H9 (cell line): ENCODE measurements at regions not wholly inside any gene's neighbourhood (a gene's known extent, or its start where the extent isn't known, plus 50 kb on each side); places are given as distances from the start of the nearest gene placed in this dataset.

Experiments used
- DNase-seq: peaks from one replicate; pipeline ENCODE4 v3.0.0-alpha.2; 2017
- H2AFZ ChIP-seq: one replicate; pipeline ENCODE4 v1.6.1; 2013; ENCODE audit warnings: mild to moderate bottlenecking, low read length, control low read depth, moderate library complexity
- H2AK5ac ChIP-seq: 2 replicates; pipeline ENCODE4 v1.6.1; 2013; ENCODE audit warnings: low read length, control low read depth, mixed read lengths; ENCODE audit not compliant: insufficient read length
- H2BK120ac ChIP-seq: one replicate; pipeline ENCODE4 v1.6.1; 2013; ENCODE audit warnings: low read depth, mild to moderate bottlenecking, low read length, control low read depth, inconsistent platforms; ENCODE audit not compliant: poor library complexity, severe bottlenecking
- H2BK12ac ChIP-seq: 2 replicates; pipeline ENCODE4 v1.6.1; 2013; ENCODE audit warnings: low read length, control low read depth, mixed read lengths, low read depth; ENCODE audit not compliant: insufficient read length
- H2BK15ac ChIP-seq: 2 replicates; pipeline ENCODE4 v1.6.1; 2013; ENCODE audit warnings: low read depth, low read length, control low read depth
- H2BK20ac ChIP-seq: one replicate; pipeline ENCODE4 v1.6.1; 2013; ENCODE audit warnings: low read depth, mild to moderate bottlenecking, low read length, control low read depth, inconsistent platforms; ENCODE audit not compliant: poor library complexity, severe bottlenecking
- H2BK5ac ChIP-seq: 2 replicates; pipeline ENCODE4 v1.6.1; 2013; ENCODE audit warnings: low read length, control low read depth, mixed read lengths; ENCODE audit not compliant: insufficient read length
- H3K14ac ChIP-seq: 2 replicates; pipeline ENCODE4 v1.6.1; 2013; ENCODE audit warnings: low read length, control low read depth; ENCODE audit not compliant: insufficient read depth
- H3K18ac ChIP-seq: 2 replicates; pipeline ENCODE4 v1.6.1; 2013; ENCODE audit warnings: low read depth, mild to moderate bottlenecking, mixed read lengths, low read length, control low read depth; ENCODE audit not compliant: insufficient read length
- H3K23ac ChIP-seq: 2 replicates; pipeline ENCODE4 v1.6.1; 2013; ENCODE audit warnings: low read length, control low read depth, mixed read lengths, low read depth; ENCODE audit not compliant: insufficient read length
- H3K23me2 ChIP-seq: 2 replicates; pipeline ENCODE4 v1.6.1; 2013; ENCODE audit warnings: low read depth, mild to moderate bottlenecking, mixed read lengths, low read length, control low read depth; ENCODE audit not compliant: insufficient read length, poor library complexity, severe bottlenecking
- H3K27ac ChIP-seq: 2 replicates; pipeline ENCODE4 v1.5.1; 2013; ENCODE audit warnings: low read length, control low read depth, mixed read lengths, low read depth; ENCODE audit not compliant: insufficient read length
- H3K27me3 ChIP-seq: 2 replicates; pipeline ENCODE4 v1.6.1; 2013; ENCODE audit warnings: low read length, control low read depth, inconsistent platforms; ENCODE audit not compliant: insufficient read depth
- H3K4ac ChIP-seq: 2 replicates; pipeline ENCODE4 v1.6.1; 2013; ENCODE audit warnings: low read depth, mild to moderate bottlenecking, control low read depth, inconsistent platforms, low read length, moderate library complexity
- H3K4me1 ChIP-seq: 2 replicates; pipeline ENCODE4 v1.6.1; 2013; ENCODE audit warnings: low read length, control low read depth, inconsistent platforms; ENCODE audit not compliant: insufficient read depth
- H3K4me2 ChIP-seq: 2 replicates; pipeline ENCODE4 v1.6.1; 2013; ENCODE audit warnings: low read length, control low read depth, mixed read lengths; ENCODE audit not compliant: insufficient read length, insufficient read depth
- H3K56ac ChIP-seq: 2 replicates; pipeline ENCODE4 v1.6.1; 2013; ENCODE audit warnings: low read depth, mild to moderate bottlenecking, mixed read lengths, low read length, control low read depth; ENCODE audit not compliant: insufficient read length
- H3K79me1 ChIP-seq: 2 replicates; pipeline ENCODE4 v1.6.1; 2013; ENCODE audit warnings: low read depth, mild to moderate bottlenecking, moderate library complexity, low read length, control low read depth, inconsistent platforms; ENCODE audit not compliant: insufficient read depth, poor library complexity, severe bottlenecking
- H3K79me2 ChIP-seq: 2 replicates; pipeline ENCODE4 v1.6.1; 2013; ENCODE audit warnings: low read length, control low read depth, inconsistent platforms; ENCODE audit not compliant: insufficient read depth
- H3K9ac ChIP-seq: 2 replicates; pipeline ENCODE4 v1.6.1; 2013; ENCODE audit warnings: low read length, control low read depth, mixed read lengths; ENCODE audit not compliant: insufficient read length; ENCODE audit errors: extremely low read depth
- H3K9me3 ChIP-seq: one replicate; pipeline ENCODE4 v1.6.1; 2013; ENCODE audit warnings: low read depth, low read length, inconsistent platforms; ENCODE audit not compliant: control insufficient read depth
- H3T11ph ChIP-seq: one replicate; pipeline ENCODE4 v1.6.1; 2013; ENCODE audit warnings: mild to moderate bottlenecking, low read length, control low read depth, inconsistent platforms
- H4K20me1 ChIP-seq: one replicate; pipeline ENCODE4 v1.6.1; 2013; ENCODE audit not compliant: control insufficient read depth, insufficient read length, insufficient read depth
- H4K5ac ChIP-seq: 2 replicates; pipeline ENCODE4 v1.6.1; 2013; ENCODE audit warnings: low read depth, mild to moderate bottlenecking, mixed read lengths, low read length, control low read depth; ENCODE audit not compliant: insufficient read length
- H4K8ac ChIP-seq: replicated peaks from 2 replicates; pipeline ENCODE4 v1.6.1; 2013; ENCODE audit warnings: low read length, control low read depth, mixed read lengths, low read depth; ENCODE audit not compliant: insufficient read length
- H4K91ac ChIP-seq: 2 replicates; pipeline ENCODE4 v1.6.1; 2013; ENCODE audit warnings: low read depth, mild to moderate bottlenecking, moderate library complexity, mixed read lengths, low read length, control low read depth; ENCODE audit not compliant: insufficient read length
- H3K27ac Mint-ChIP-seq, 3 experiments: 2 replicates in 2 of 3; 3 replicates in 1 of 3; pipeline ENCODE4 v1.8.0; 2020 to 2021; ENCODE audit warnings: mixed read lengths in 3 of 3, mild to moderate bottlenecking in 1 of 3, moderate library complexity in 1 of 3
- H3K27me3 Mint-ChIP-seq: 2 replicates; pipeline ENCODE4 v1.8.0; 2021; ENCODE audit warnings: low read depth, mild to moderate bottlenecking, moderate library complexity, mixed read lengths
- H3K36me3 Mint-ChIP-seq, 3 experiments: 2 replicates in 2 of 3; 3 replicates in 1 of 3; pipeline ENCODE4 v1.8.0; 2020 to 2021; ENCODE audit warnings: low read depth in 3 of 3, mixed read lengths in 3 of 3; ENCODE audit not compliant: insufficient read depth in 1 of 3
- H3K4me1 Mint-ChIP-seq, 2 experiments: 2 replicates each; pipeline ENCODE4 v1.8.0; 2020; ENCODE audit warnings: mixed read lengths in 2 of 2
- H3K4me3 Mint-ChIP-seq, 2 experiments: 2 replicates in 1 of 2; 3 replicates in 1 of 2; pipeline ENCODE4 v1.8.0; 2020 to 2021; ENCODE audit warnings: mild to moderate bottlenecking in 2 of 2, mixed read lengths in 2 of 2, moderate library complexity in 1 of 2
- H3K9me3 Mint-ChIP-seq, 2 experiments: 2 replicates in 1 of 2; 3 replicates in 1 of 2; pipeline ENCODE4 v1.8.0; 2020; ENCODE audit warnings: mild to moderate bottlenecking in 2 of 2, mixed read lengths in 2 of 2, moderate library complexity in 1 of 2
- CTCF ChIP-seq: fragments of 200-600 bp; sonication (generic); conservative IDR thresholded peaks from 3 replicates; pipeline ENCODE4 v1.8.0; 2021; ENCODE audit warnings: antibody characterized with exemption, mild to moderate bottlenecking
- WGBS: extraction: QIAGEN DNeasy Blood & Tissue Kit; methylation state at CpG from one replicate; pipeline ENCODE4 v1.1.7; 2013; ENCODE audit warnings: missing lambda C conversion rate, low lambda C conversion rate, mixed read lengths; ENCODE audit not compliant: insufficient read length; ENCODE audit errors: extremely low coverage; 5-methylcytosine and 5-hydroxymethylcytosine counted together

GRCh38 chr7:109699661-109700060 is 1130.0 kb downstream of the DNAJB9 start:
- no peak overlapping the region for H4K5ac ChIP-seq
- no CpG with 5 or more reads among the region's 3 CpGs for WGBS
- H3K27ac Mint-ChIP-seq: no peak overlapping the region; a peak in 1 of 7 replicates
- H3K9me3 ChIP-seq: no peaks in the 10 kb centered on the region
- no peak overlapping the region for H2BK15ac ChIP-seq
- no peak overlapping the region for H3K27ac ChIP-seq
- H3K9me3 Mint-ChIP-seq: peaks cover 7 to 10% of the 10 kb centered on the region in 2 experiments; a peak in 2 of 5 replicates
- H3K4me3 Mint-ChIP-seq: no peak overlapping the region
- TF ChIP-seq CTCF: no peak
- no peak overlapping the region for H4K8ac ChIP-seq
- H3K4me1 Mint-ChIP-seq: no peaks in the 10 kb centered on the region
- no peak overlapping the region for H3K18ac ChIP-seq
- no peak overlapping the region for H2AFZ ChIP-seq
- no peak for DNase-seq
- no peak overlapping the region for H2BK5ac ChIP-seq
- H3K36me3 Mint-ChIP-seq: peaks cover 0 to 9% (median 6%) of the 10 kb centered on the region in 3 experiments; a peak in 2 of 7 replicates
- H4K91ac ChIP-seq: no peak overlapping the region
- H3K4me1 ChIP-seq: no peaks in the 10 kb centered on the region
- H4K20me1 ChIP-seq: no peaks in the 10 kb centered on the region
- H2BK120ac ChIP-seq: no peak overlapping the region
- no peaks in the 10 kb centered on the region for H3K79me1 ChIP-seq
- no peak overlapping the region for H3K14ac ChIP-seq
- H2AK5ac ChIP-seq: no peak overlapping the region
- no peaks in the 10 kb centered on the region for H3K79me2 ChIP-seq
- H2BK20ac ChIP-seq: no peak overlapping the region
- H2BK12ac ChIP-seq: no peak overlapping the region
- no peak overlapping the region for H3K4ac ChIP-seq
- no peak overlapping the region for H3K23ac ChIP-seq
- no peak overlapping the region for H3T11ph ChIP-seq
- H3K27me3 ChIP-seq: no peaks in the 10 kb centered on the region
- no peaks in the 10 kb centered on the region for H3K27me3 Mint-ChIP-seq
- H3K9ac ChIP-seq: no peak overlapping the region
- H3K23me2 ChIP-seq: no peaks in the 10 kb centered on the region
- H3K4me2 ChIP-seq: no peak overlapping the region
- H3K56ac ChIP-seq: no peak overlapping the region
